Astrocyte (in vitro differentiated cells and primary cell): ENCODE measurements at regions not wholly inside any gene's neighbourhood (a gene's known extent, or its start where the extent isn't known, plus 50 kb on each side); places are given as distances from the start of the nearest gene placed in this dataset.

Experiments
- CTCF ChIP-seq: IDR thresholded peaks from 2 replicates; pipeline ENCODE4 v1.5.1; 2011; ENCODE audit warnings: low read depth, mild to moderate bottlenecking, inconsistent platforms, low read length, moderate library complexity; ENCODE audit not compliant: insufficient read depth
- EZH2 ChIP-seq: IDR thresholded peaks from 2 replicates; pipeline ENCODE4 v1.6.1; 2012; ENCODE audit warnings: mild to moderate bottlenecking, low read length, inconsistent platforms; ENCODE audit not compliant: insufficient read depth

- TF ChIP-seq CTCF: no peak
- TF ChIP-seq EZH2: no peak
Observed at GRCh38 chr18:22469926-22470247, 52.2 kb upstream of the CTAGE1 start.
